ENCODE measurements at regions not wholly inside any gene's neighbourhood (a gene's known extent, or its start where the extent isn't known, plus 50 kb on each side); places are given as distances from the start of the nearest gene placed in this dataset.

GRCh38 chr4:4677556-4678522 is 136.0 kb upstream of the STX18 start:
- Mint-ChIP-seq H3K36me3 (ENCODE audit: low read depth, unreplicated experiment) (no peaks in the 10 kb centered on the region), H3K27ac (ENCODE audit: unreplicated experiment) (no peak overlapping the region), H3K27me3 (ENCODE audit: unreplicated experiment) (no peaks in the 10 kb centered on the region), H3K4me1 (ENCODE audit: unreplicated experiment) (no peaks in the 10 kb centered on the region), H3K9me3 (ENCODE audit: unreplicated experiment) (no peaks in the 10 kb centered on the region), H3K4me3 (ENCODE audit: unreplicated experiment) (no peak overlapping the region)
- DNase-seq (ENCODE audit: low spot score) = peak; percentile 61
- TF ChIP-seq CTCF (IDR thresholded peaks at IDR 0.05; ENCODE audit: unreplicated experiment) = peak; percentile 76

- H3K4me3 Mint-ChIP-seq (ENCODE audit: unreplicated experiment) = no peak overlapping the region
- no peaks in the 10 kb centered on the region for H3K27me3 Mint-ChIP-seq (ENCODE audit: unreplicated experiment)
- no peaks in the 10 kb centered on the region for H3K9me3 Mint-ChIP-seq (ENCODE audit: unreplicated experiment)
- no peaks in the 10 kb centered on the region for H3K4me1 Mint-ChIP-seq (ENCODE audit: unreplicated experiment)
- H3K36me3 Mint-ChIP-seq (ENCODE audit: low read depth, unreplicated experiment) = no peaks in the 10 kb centered on the region
- DNase-seq (ENCODE audit: low spot score) = no peak
- no peak for TF ChIP-seq CTCF (IDR thresholded peaks at IDR 0.05; ENCODE audit: unreplicated experiment)
- H3K27ac Mint-ChIP-seq (ENCODE audit: unreplicated experiment) = no peak overlapping the region
These were observed 133.8 kb upstream of the STX18 start for GRCh38 chr4:4675641-4676040.

- no peaks in the 10 kb centered on the region for H3K27me3 Mint-ChIP-seq (ENCODE audit: unreplicated experiment)
- no peak overlapping the region for H3K27ac Mint-ChIP-seq (ENCODE audit: unreplicated experiment)
- no peak for TF ChIP-seq CTCF (IDR thresholded peaks at IDR 0.05; ENCODE audit: unreplicated experiment)
- no peaks in the 10 kb centered on the region for H3K36me3 Mint-ChIP-seq (ENCODE audit: low read depth, unreplicated experiment)
- no peak for DNase-seq (ENCODE audit: low spot score)
- H3K4me3 Mint-ChIP-seq (ENCODE audit: unreplicated experiment) = no peak overlapping the region
- H3K9me3 Mint-ChIP-seq (ENCODE audit: unreplicated experiment) = no peaks in the 10 kb centered on the region
- no peaks in the 10 kb centered on the region for H3K4me1 Mint-ChIP-seq (ENCODE audit: unreplicated experiment)
These were observed 133.3 kb upstream of the STX18 start for GRCh38 chr4:4675051-4675581.

- Mint-ChIP-seq H3K27me3 (ENCODE audit: unreplicated experiment) (peaks cover 4% of the 10 kb centered on the region), H3K4me1 (ENCODE audit: unreplicated experiment) (peaks cover 2% of the 10 kb centered on the region), H3K9me3 (ENCODE audit: unreplicated experiment) (no peaks in the 10 kb centered on the region), H3K27ac (ENCODE audit: unreplicated experiment) (no peak overlapping the region), H3K4me3 (ENCODE audit: unreplicated experiment) (no peak overlapping the region), H3K36me3 (ENCODE audit: low read depth, unreplicated experiment) (no peaks in the 10 kb centered on the region)
- DNase-seq (ENCODE audit: low spot score) = peak; percentile 28
- TF ChIP-seq CTCF (IDR thresholded peaks at IDR 0.05; ENCODE audit: unreplicated experiment) = no peak
These were observed 131.2 kb upstream of the STX18 start for GRCh38 chr4:4673070-4673469.

- DNase-seq (ENCODE audit: low spot score) = no peak
- Mint-ChIP-seq H3K27me3 (ENCODE audit: unreplicated experiment) (peaks cover 4% of the 10 kb centered on the region), H3K4me1 (ENCODE audit: unreplicated experiment) (peaks cover 2% of the 10 kb centered on the region), H3K27ac (ENCODE audit: unreplicated experiment) (no peak overlapping the region), H3K9me3 (ENCODE audit: unreplicated experiment) (no peaks in the 10 kb centered on the region), H3K36me3 (ENCODE audit: low read depth, unreplicated experiment) (no peaks in the 10 kb centered on the region), H3K4me3 (ENCODE audit: unreplicated experiment) (no peak overlapping the region)
- TF ChIP-seq CTCF (IDR thresholded peaks at IDR 0.05; ENCODE audit: unreplicated experiment) = no peak
These were observed 130.6 kb upstream of the STX18 start for GRCh38 chr4:4672402-4672801.
